ENCODE measurements at regions not wholly inside any gene's neighbourhood (a gene's known extent, or its start where the extent isn't known, plus 50 kb on each side); places are given as distances from the start of the nearest gene placed in this dataset.

- no peak for TF ChIP-seq CTCF (IDR thresholded peaks at IDR 0.05)
- no peak for TF ChIP-seq POLR2A (IDR thresholded peaks at IDR 0.05)
Observed at GRCh38 chr2:236776695-236777251, 207.1 kb downstream of the ACKR3 start.

Data from body of pancreas (tissue), 4 donors.